Middle frontal gyrus (tissue), 1 donor: ENCODE measurements at regions not wholly inside any gene's neighbourhood (a gene's known extent, or its start where the extent isn't known, plus 50 kb on each side); places are given as distances from the start of the nearest gene placed in this dataset.

Source experiments
- DNase-seq: peaks from one replicate; pipeline ENCODE4 v3.0.0-alpha.2; 2015; ENCODE audit warnings: low spot score; ENCODE audit errors: extremely low spot score

- no peak for DNase-seq
Measured at GRCh38 chr5:167696558-167697314, 594.7 kb upstream of the WWC1 start.

GRCh38 chr5:167699432-167699831 is 592.0 kb upstream of the WWC1 start:
- DNase-seq = no peak

- no peak for DNase-seq
Measured at GRCh38 chr5:167701051-167701450, 590.4 kb upstream of the WWC1 start.

GRCh38 chr5:167702014-167702413 is 589.4 kb upstream of the WWC1 start:
- no peak for DNase-seq

- DNase-seq = no peak
Measured at GRCh38 chr5:167708449-167708848, 583.0 kb upstream of the WWC1 start.

- no peak for DNase-seq
Measured at GRCh38 chr5:167709625-167710024, 581.8 kb upstream of the WWC1 start.

GRCh38 chr5:167710444-167711073 is 580.9 kb upstream of the WWC1 start:
- DNase-seq = no peak

- DNase-seq = no peak
Measured at GRCh38 chr5:167712986-167713585, 578.4 kb upstream of the WWC1 start.

- DNase-seq = no peak
Measured at GRCh38 chr5:167713896-167714295, 577.5 kb upstream of the WWC1 start.

GRCh38 chr5:167716126-167716775 is 575.2 kb upstream of the WWC1 start:
- no peak for DNase-seq

GRCh38 chr5:167720259-167720658 is 571.2 kb upstream of the WWC1 start:
- DNase-seq = no peak

GRCh38 chr5:167720676-167721260 is 570.7 kb upstream of the WWC1 start:
- no peak for DNase-seq

GRCh38 chr5:167721926-167722440 is 569.5 kb upstream of the WWC1 start:
- DNase-seq = no peak

GRCh38 chr5:167723254-167723871 is 568.1 kb upstream of the WWC1 start:
- peak; percentile 71 for DNase-seq

- DNase-seq = no peak
Measured at GRCh38 chr5:167725264-167725663, 566.2 kb upstream of the WWC1 start.

- no peak for DNase-seq
Measured at GRCh38 chr5:167725741-167726140, 565.7 kb upstream of the WWC1 start.

GRCh38 chr5:167726642-167727041 is 564.8 kb upstream of the WWC1 start:
- DNase-seq = no peak

GRCh38 chr5:167730121-167730520 is 561.3 kb upstream of the WWC1 start:
- DNase-seq = no peak

GRCh38 chr5:167730656-167731055 is 560.8 kb upstream of the WWC1 start:
- DNase-seq = no peak

- no peak for DNase-seq
Measured at GRCh38 chr5:167731951-167732350, 559.5 kb upstream of the WWC1 start.

- DNase-seq = no peak
Measured at GRCh38 chr5:167732499-167732898, 558.9 kb upstream of the WWC1 start.
